Gastroesophageal sphincter (tissue), 3 donors: ENCODE measurements at regions not wholly inside any gene's neighbourhood (a gene's known extent, or its start where the extent isn't known, plus 50 kb on each side); places are given as distances from the start of the nearest gene placed in this dataset.

Source experiments
- POLR2A ChIP-seq, 2 donors: fragments of 450-650 bp; IDR thresholded peaks; one replicate each; pipeline ENCODE4 v1.6.1; 2017; ENCODE audit warnings: antibody characterized with exemption in 2 of 2, mild to moderate bottlenecking in 2 of 2, moderate library complexity in 1 of 2
- POLR2AphosphoS5 ChIP-seq: sonication (generic); formaldehyde crosslinking; IDR thresholded peaks from one replicate; pipeline ENCODE4 v1.6.1; 2017; ENCODE audit warnings: antibody characterized with exemption
- TF ChIP-seq, protein P1 (sequence below), 4 experiments: fragments of 200-600 bp in 2 of 4; fragments of 450-650 bp in 2 of 4; sonication (generic) in 1 of 4; IDR thresholded peaks; one replicate each; pipeline ENCODE4 v1.5.1; 2017 to 2019; ENCODE audit warnings: antibody characterized with exemption in 4 of 4, mild to moderate bottlenecking in 2 of 4, moderate library complexity in 2 of 4

DNA sequence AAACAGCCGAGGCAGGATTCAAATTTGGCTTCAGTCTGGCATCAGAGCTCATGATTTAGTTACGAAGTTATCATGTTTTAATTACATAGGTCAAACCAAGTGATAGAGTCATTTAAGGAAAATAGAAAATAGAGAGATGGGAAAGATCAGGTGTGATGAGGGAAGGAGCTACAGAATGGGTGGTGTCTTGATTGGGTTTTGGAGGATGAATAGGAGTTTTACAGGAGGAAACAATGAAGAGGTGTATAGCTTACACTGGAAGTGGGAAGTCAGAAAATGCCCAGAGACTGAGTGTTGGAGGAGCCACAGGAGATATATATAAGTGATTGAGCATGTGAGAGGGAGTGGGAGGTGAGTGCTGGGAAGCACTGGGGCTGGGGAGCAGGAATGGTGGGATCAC, 264.2 kb upstream of the TNP1 start:
- TF ChIP-seq, protein P1, sequence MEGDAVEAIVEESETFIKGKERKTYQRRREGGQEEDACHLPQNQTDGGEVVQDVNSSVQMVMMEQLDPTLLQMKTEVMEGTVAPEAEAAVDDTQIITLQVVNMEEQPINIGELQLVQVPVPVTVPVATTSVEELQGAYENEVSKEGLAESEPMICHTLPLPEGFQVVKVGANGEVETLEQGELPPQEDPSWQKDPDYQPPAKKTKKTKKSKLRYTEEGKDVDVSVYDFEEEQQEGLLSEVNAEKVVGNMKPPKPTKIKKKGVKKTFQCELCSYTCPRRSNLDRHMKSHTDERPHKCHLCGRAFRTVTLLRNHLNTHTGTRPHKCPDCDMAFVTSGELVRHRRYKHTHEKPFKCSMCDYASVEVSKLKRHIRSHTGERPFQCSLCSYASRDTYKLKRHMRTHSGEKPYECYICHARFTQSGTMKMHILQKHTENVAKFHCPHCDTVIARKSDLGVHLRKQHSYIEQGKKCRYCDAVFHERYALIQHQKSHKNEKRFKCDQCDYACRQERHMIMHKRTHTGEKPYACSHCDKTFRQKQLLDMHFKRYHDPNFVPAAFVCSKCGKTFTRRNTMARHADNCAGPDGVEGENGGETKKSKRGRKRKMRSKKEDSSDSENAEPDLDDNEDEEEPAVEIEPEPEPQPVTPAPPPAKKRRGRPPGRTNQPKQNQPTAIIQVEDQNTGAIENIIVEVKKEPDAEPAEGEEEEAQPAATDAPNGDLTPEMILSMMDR (IDR thresholded peaks at IDR 0.05): no peak
- no peak for TF ChIP-seq POLR2AphosphoS5
- TF ChIP-seq POLR2A (IDR thresholded peaks at IDR 0.05): no peak
